Ovary (tissue), 3 donors: ENCODE measurements at regions not wholly inside any gene's neighbourhood (a gene's known extent, or its start where the extent isn't known, plus 50 kb on each side); places are given as distances from the start of the nearest gene placed in this dataset.

ENCODE experiments used
- CTCF ChIP-seq, 3 donors: fragments of 450-650 bp in 2 of 3; fragments of 200-600 bp in 1 of 3; IDR thresholded peaks; one replicate each; pipeline versions ENCODE4 v1.5.1 to v1.8.0; 2016 to 2022; ENCODE audit warnings: antibody characterized with exemption in 3 of 3, mild to moderate bottlenecking in 1 of 3
- POLR2A ChIP-seq: fragments of 450-650 bp; IDR thresholded peaks from one replicate; pipeline ENCODE4 v1.6.1; 2017; ENCODE audit warnings: antibody characterized with exemption, mild to moderate bottlenecking, moderate library complexity
- donor health status: DM: no; HTN: no; CAD: no.

- TF ChIP-seq CTCF (IDR thresholded peaks at IDR 0.05) (no peak), POLR2A (no peak)
Observed at GRCh38 chr2:186220409-186220808, 265.7 kb upstream of the ZC3H15 start.
